ENCODE measurements at regions not wholly inside any gene's neighbourhood (a gene's known extent, or its start where the extent isn't known, plus 50 kb on each side); places are given as distances from the start of the nearest gene placed in this dataset.

GRCh38 chr15:35289024-35289617 lies 204.0 kb upstream of the NANOGP8 start:
- TF ChIP-seq POLR2AphosphoS5 (IDR thresholded peaks at IDR 0.05; ENCODE audit: low read depth) (no peak), CTCF (IDR thresholded peaks at IDR 0.05; ENCODE audit: insufficient read depth, low read length) (peak; percentile 60), REST (IDR thresholded peaks at IDR 0.05; ENCODE audit: insufficient replicate concordance, low read depth) (no peak)

Measured in HL-60 (cell line).